GM19240 (cell line): ENCODE measurements at regions not wholly inside any gene's neighbourhood (a gene's known extent, or its start where the extent isn't known, plus 50 kb on each side); places are given as distances from the start of the nearest gene placed in this dataset.
"Not testable (repeated sequence)": the region's sequence is repeated elsewhere in the genome, so short reads cannot be mapped to it uniquely, and the experiment has no call there.

ENCODE experiments used
- DNase-seq: peaks from one replicate; pipeline ENCODE4 v3.0.0; 2011; ENCODE audit warnings: low spot score; ENCODE audit not compliant: insufficient read length

DNA sequence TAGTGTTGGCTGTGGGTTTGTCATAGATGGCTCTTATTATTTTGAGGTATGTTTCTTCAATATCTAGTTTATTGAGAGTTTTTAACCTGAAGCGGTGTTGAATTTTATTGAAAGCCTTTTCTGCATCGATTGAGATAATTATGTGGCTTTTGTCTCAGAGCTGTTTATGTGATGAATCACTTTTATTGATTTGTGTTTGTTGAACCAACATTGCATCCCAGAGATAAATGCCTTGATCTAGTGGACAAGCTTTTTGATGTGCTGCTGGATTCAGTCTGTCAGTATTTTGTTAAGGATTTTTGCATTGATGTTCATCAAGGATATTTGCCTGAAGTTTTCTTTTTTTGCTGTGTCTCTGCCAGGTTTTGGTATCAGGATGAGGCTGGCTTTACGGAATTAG, 487.8 kb upstream of the TNP1 start:
- DNase-seq = not testable (repeated sequence)

DNA sequence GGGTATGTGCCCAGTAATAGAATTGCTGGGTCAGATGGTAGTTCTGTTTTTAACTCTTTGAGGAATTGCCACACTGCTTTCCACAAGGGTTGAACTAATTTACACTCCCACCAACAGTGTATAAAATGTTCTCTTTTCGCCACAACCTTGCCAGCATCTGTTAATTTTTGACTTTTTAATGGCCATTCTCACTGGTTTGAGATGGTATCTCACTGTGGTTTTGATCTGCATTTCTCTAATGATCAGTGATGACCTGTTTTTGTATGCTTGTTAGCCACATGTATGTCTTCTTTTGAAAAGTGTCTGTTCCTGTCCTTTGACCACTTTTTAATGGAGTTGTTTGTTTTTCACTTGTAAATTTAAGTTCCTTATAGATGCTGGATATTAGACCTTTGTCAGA, 486.2 kb upstream of the TNP1 start:
- not testable (repeated sequence) for DNase-seq

DNA sequence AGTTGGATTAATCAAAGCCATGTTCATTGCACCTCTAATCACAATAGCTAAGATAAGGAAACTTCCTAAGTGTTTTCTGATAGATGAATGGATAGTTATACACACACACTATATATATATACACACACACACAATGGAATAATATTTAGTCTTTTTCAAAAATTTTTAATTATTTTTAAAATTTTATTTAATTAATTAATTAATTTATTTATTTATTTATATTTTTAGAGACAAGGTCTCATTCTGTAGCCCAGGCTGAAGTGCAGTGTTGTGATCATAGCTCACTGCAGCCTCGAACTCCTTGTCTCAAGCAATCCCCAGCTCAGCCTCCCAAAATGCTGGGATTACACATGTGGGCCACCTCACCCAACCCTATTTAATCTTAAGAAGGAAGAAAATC, 481.0 kb upstream of the TNP1 start:
- no peak for DNase-seq

DNA sequence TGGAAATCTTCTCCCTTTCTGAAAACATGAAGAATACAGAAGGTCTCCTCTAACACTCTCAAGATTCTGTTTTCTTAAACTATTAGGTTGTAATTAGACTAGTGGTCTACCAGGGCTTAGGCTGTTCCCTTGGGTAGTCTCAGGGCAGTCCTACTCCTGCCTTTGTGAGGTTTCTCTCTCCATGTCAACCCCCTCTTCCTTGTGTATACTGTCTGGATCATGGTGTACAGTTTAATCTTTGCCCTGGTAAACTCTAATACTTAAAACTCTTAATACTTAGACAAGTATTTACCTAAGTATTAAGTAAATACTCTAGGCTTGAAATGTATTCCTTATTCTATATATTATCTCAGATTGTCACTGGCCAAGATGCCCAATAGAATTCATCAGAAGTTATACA, 480.3 kb upstream of the TNP1 start:
- no peak for DNase-seq

DNA sequence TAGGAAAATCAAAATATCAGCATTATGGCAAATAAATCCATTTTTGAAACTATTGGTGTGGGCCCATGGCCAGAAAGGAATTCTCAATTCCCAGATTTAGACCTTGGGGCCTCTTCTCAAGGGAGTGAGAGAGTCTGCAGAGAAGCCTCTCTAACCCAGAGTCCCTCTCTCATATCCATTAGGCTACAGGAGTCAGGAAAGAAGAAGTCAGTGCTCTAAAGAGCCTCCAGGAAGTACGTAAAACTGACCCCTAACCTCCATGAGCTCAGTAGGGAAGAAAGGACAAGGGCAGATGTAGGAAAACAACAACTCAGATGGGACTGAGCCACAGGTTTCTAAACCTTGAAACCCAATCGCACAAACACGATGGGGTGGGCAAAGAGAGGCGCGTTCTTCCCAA, 479.9 kb upstream of the TNP1 start:
- no peak for DNase-seq

DNA sequence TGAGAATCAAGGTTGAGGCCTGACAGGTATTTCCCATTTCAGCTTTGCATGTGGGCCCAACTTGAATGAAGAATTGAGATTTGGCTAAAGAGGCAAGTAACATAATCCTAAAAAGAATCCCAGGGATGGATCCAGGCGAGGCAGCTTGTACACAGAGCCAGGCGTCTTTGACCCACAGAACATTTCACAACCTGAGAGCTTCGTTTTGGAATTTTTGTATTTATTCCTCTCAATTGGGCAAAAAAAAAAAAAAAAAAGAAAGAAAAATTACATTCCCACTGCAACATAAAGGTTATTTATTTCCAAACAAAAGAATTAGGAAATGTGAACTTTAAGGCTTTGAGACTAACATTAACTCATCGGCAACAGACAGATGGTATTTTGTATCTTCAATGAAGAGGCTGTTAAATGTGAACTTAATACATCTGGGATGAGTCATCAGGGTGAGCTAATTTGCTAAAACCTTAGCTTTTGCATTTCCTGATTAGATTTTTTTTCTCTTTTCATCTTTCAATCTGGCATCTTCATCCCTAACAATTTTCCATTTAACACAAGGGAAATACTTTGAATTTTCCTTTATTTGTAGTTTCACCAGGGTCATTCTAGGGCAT, 478.5 kb upstream of the TNP1 start:
- no peak for DNase-seq

DNA sequence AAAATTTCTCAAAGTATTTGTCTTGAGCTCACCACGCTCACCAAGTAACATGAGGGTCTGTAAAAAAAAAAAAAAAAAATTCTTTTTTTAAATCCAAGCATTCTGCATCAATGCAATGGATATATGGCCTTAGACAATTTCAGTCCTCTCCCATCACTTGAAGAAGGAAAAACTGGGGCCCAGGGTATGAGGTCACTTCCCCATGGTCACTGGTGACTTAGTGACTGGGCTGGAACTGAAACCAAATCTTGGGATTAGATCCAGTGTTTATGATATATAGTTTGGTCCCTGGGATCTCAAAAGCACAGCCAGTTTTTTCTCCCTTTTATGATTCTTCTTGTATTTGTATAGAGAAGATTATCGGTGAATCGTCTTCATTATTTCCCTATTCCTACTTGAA, 477.9 kb upstream of the TNP1 start:
- DNase-seq = no peak

DNA sequence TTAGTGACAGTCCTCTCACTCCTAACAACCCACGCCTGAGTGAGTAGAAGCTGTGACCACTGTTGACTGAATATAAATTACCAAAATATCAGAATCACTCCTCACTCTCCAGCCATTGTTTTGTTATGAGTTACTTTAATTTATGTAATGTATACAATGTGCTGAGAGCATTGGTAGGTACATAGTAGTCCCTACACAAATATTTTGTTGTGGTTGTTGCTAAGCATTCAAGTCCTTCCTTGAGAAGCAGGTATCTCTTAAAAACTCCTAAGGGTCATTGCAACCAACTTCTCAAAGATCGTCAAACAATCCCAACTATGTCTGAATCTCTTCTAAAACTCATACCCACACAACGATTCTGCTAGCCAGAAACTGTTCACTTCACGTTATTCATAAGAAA, 476.8 kb upstream of the TNP1 start:
- DNase-seq = no peak

DNA sequence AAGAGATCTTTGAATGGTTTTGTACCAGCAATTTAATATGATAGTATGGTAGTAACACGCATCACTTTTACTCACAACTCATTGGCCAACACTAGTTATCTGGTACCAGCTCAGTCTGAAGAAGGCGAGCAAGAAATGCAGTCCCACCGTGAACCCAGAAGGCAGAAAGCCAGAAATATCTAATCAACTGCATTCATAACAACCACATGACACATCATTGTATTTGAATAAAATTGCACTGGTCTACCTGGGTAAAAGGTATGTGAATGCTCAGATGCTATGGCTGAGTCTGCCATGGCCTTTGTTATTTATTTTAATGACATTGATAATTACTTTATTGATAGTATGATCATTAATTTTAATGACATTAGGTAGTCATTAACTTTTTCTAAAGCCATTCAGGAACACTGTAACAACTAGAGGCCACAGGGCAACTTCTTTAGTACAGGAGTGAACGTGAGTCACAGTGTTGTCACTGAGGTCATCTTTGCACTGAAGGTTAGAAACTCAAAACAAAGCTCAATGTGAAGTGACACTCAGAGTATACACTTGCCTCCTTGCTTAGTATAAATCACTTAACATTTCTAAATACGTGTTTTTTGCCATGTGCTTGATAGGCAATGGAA, 475.6 kb upstream of the TNP1 start:
- DNase-seq = no peak

DNA sequence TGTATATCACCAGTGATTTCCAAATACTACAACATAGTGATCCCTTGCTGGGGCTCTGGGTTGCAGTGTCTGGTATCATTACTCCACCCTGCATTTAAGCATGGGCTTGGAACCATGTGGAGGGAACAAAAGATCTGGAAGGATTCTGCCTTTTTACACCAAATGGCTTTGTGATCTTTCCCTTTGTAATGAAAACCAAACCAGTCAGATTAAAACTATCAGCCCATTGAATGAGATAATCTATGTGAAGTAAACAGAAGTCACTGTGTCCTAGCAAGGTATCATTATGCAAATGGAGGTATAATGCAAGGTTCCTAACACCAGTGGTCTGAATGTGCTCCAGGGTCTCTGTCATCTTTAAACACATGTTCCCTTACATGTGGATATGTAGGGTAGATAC, 474.7 kb upstream of the TNP1 start:
- DNase-seq = no peak

DNA sequence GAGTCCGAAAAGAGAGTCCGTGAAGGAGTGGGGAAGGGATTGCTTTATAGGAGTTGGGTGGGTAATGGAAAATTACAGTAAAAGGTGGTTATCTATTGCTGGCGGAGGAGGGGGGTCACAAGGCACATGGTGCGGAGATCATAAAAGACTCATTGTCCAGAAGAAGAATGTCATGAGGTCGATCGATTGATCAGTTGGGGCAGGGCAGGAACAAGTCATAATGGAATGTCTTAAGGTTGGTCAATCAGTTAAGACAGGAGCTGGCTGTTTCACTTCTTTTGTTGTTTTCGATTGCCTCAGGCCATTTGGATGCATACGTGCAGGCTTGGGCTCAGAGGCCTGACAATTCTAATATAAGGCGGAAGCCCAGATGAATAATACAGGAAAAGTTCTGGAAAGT, 473.0 kb upstream of the TNP1 start:
- DNase-seq = no peak

DNA sequence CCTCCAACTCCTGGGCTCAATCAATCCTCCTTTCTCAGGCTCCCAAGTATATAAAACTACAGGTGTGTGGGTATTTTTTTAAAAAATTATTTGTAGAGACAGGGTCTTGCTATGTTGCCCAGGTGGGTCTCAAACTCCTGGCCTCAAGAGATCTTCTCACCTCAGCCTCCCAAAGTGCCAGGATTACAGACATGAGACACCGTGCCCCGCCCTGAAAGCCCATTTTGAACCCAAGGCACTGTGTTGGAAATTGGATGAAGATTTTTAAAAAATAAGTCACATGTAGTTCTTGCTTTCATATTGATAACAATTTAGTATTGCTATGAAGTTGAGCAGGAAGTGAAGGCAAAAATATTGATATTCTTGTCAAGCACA, 472.5 kb upstream of the TNP1 start:
- no peak for DNase-seq

DNA sequence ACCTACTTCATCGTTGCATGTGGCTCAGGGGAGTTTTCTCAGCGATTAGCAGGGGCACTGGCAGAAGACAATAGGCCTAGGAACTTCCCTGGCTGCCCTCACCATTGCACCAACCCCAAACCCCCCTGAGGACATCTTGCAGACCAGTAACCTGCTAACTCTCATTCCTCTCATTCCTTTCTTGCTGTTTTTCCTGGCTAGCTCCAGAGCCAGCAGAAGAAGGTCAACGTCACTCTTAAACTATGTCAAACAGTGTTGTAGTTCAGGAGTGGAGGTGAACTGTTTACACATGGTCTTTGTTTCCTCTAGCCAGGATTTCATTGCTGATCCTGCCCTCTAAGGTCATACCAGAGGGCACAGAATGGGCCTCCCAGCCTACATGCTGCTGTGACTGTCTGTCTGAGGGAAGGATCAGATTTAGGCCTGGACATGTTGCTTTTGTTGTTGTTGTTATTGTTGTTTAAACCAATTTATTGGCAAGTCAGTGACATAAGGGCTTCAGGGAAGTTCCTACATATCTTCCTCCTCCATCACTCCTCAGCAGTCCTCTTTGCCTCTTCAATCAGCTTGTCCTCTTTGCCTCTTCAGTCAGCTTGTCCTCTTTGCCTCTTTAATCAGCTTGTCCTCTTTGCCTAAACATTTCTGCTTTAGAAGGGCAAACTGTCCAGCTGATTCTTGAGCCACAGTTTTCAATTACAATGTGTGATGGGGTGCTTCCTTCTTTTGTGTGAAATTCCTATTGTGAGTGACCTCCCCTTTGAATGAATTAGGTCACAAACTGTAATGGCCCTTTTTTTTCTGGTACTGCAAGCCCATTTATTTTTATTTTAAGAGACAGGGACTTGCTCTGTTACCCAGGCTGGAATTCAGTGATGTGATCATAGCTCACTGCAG, 471.9 kb upstream of the TNP1 start:
- DNase-seq = no peak

DNA sequence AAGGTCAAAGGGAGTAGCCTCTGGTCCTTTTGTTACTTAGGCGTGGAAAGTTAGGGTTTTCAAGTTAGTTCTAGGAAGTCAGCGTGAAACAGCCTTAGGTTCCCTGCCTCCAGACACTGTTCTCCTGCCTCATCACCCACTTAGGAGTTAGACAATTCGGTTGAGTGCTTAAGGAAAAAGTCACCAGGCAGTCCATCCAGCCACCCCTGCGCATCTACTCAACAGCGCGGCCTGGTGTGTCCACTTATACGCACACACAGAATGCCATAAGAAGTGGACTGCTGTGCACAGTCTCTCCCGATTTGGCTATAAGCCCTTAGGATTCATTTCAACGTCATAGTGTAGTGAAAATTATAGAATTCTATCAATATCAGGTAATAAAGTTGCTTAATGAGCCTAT, 470.8 kb upstream of the TNP1 start:
- no peak for DNase-seq

DNA sequence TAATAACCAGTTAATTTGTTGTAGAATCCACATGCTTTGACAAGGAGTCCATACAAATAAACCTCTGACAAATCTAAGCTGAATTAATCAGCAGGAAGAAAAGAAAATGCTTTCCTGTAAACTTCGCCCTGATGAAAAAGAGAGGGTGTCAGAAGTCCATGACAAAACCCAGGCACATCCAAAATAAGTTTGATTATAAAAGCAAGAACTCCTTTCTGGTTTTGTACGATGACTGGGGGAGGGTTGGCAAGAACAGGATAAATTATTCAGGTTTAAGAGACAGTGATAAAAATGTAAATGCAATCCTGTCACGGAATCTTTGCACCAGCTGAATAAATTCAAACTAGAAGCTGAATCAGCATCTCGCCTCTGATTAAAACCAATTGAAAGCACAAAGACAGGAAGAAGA, 469.2 kb upstream of the TNP1 start:
- DNase-seq = no peak

DNA sequence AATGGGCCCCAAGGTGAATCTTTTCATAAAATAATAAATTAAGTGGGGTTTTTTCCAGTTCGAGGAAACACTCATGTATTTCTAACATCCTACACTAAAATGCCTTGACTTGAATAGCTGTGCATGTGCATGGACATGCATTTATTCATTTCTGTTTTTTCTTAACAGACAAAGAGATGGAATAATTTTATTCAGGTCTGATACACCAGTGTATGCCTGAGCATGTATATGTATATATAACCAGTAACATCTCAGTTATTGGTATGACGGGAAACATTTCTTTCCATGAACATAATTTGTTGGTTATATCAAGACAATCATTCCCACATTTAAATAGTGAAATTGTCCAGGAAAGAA, 468.7 kb upstream of the TNP1 start:
- no peak for DNase-seq

DNA sequence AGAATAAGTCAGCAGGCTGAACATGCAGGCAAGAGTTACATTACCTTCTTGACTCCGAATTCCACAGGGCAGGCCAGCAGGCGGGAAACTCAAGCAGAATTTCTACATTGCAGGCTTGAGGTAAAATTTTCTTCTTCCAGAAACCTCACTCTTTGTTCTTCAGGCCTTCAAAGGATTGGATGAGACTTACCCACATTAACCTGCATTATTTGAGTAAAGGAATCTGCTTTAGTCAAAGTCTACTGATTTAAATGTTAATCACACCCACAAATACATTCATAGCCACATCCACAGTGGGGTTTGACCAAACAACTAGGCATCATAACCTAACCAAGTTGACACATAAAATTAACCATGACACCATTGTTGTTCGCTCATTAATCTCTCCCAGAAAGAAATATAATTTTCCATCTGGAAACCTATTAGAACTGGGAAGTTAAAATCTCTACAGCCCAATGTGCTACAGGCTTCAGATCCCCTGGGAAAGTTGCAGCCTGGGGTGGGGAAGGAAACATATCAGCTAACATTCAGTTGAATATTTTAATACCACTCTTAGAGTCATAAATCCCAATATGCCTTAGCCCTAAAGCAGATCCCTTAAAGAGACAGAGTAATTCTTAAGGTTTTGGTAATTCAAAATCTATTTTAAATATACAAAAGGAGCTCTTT, 468.2 kb upstream of the TNP1 start:
- no peak for DNase-seq

DNA sequence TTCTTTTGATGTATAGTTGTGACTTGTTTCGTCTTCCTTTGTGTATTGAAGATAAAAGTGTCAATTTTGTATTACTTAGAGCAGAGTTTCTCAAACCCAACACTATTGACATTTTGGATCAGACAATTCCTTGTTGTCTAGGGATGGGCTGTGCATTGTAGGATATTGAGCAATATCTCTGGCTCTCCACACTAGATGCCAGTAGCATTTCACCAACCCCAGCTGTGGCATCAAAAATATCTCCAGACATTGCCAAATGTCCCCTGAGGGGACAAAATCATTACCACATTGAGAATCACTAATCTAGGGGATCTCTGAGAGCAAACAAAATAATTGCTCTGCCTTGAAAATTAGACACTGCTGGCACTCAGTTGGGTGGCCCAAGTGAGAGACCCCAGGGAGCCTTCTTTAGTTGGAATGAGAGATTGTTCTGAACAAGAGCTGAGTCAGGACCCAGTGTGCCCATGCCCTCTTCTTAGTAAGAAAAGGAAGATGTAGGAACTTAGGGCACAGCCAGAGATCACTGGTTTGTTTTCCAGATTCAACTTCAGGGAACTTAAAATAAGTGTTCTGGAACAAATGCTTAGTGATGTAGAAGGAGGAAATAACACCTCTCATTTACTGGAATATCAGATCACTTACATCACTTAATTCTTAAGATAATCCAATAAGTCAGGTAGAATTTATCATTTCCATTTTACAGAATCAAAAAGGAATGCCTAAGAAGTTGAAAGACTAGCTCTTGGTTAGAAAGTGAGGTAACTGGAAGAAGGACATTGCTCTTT, 466.6 kb upstream of the TNP1 start:
- DNase-seq = no peak

DNA sequence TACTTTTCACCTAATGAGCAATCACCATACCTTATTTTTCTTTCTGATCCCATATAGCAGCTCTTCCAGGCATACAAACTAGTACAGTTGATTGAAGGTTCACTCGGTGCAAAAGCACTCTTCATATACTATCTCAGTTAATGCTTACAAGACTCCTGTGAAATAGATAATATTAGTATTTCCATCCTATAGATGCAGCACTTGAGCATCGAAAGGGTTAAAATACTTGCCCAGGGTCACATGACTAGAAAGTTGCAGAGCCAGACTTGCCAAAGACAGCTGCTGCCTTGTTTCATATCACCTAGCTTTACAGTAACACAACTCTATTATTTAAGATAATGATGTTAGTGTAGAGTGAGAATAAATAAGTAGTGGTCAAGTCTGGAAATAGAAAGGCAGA, 466.0 kb upstream of the TNP1 start:
- no peak for DNase-seq

DNA sequence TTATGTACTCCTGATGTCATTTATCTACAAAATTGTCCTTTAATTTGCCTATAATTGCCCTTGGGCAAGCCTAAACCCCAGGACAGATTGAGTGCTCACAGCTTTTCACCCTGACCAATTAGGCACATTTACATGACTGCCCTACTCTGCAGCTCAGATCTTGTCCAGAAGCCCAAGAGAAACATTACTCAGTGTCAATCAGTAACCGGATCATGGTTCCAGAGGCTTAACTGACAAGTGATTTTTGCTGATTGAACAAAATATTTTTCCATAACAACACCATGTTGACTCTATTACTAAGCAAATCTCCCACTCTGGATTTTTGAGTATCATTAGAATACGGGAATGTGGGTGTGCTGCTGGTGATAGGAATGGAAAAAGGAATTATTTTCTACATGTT, 465.4 kb upstream of the TNP1 start:
- no peak for DNase-seq

DNA sequence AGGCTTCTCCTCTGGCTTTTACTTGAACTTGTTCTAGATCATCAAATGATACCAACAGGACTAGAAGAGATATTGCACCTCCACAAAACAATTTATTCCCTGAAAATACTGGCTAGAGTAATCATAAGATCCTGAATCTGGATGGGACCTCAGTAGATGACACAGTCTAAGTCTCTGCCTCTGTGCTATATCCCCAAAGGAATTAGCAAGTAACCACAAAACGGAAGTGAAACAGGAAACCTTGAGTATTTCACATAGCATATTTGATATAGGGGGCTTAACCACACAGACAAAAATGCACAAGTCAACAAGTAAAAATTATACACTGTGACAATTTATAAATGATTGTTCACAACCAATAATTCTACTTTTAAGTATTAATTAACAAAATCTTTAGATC, 456.9 kb upstream of the TNP1 start:
- no peak for DNase-seq
